GM12874 (cell line): ENCODE measurements at regions not wholly inside any gene's neighbourhood (a gene's known extent, or its start where the extent isn't known, plus 50 kb on each side); places are given as distances from the start of the nearest gene placed in this dataset.
A peak's percentile ranks its signal among the peaks of the same experiment; 100 is the strongest.

ENCODE experiments used
- CTCF ChIP-seq: IDR thresholded peaks from 2 replicates; pipeline ENCODE4 v1.5.1; 2011; ENCODE audit warnings: low read depth, mild to moderate bottlenecking, control low read depth, low read length, moderate library complexity; ENCODE audit not compliant: insufficient read depth

GRCh38 chr12:73991138-73991537 is 546.5 kb upstream of the ATXN7L3B start:
- TF ChIP-seq CTCF, result no peak

- no peak for TF ChIP-seq CTCF
Measured at GRCh38 chr12:73998894-73999293, 538.7 kb upstream of the ATXN7L3B start.

GRCh38 chr12:74015118-74015517 is 522.5 kb upstream of the ATXN7L3B start:
- TF ChIP-seq CTCF, result no peak

- no peak for TF ChIP-seq CTCF
Measured at GRCh38 chr12:74018849-74019248, 518.8 kb upstream of the ATXN7L3B start.

- peak; percentile 79 for TF ChIP-seq CTCF
Measured at GRCh38 chr12:74021937-74022336, 515.7 kb upstream of the ATXN7L3B start.

- no peak for TF ChIP-seq CTCF
Measured at GRCh38 chr12:74031045-74031444, 506.6 kb upstream of the ATXN7L3B start.

GRCh38 chr12:74033531-74033930 is 504.1 kb upstream of the ATXN7L3B start:
- TF ChIP-seq CTCF, result no peak

- no peak for TF ChIP-seq CTCF
Measured at GRCh38 chr12:74043343-74043742, 494.3 kb upstream of the ATXN7L3B start.
